ENCODE measurements at regions not wholly inside any gene's neighbourhood (a gene's known extent, or its start where the extent isn't known, plus 50 kb on each side); places are given as distances from the start of the nearest gene placed in this dataset.
"Not testable (repeated sequence)": the region's sequence is repeated elsewhere in the genome, so short reads cannot be mapped to it uniquely, and the experiment has no call there.

DNA sequence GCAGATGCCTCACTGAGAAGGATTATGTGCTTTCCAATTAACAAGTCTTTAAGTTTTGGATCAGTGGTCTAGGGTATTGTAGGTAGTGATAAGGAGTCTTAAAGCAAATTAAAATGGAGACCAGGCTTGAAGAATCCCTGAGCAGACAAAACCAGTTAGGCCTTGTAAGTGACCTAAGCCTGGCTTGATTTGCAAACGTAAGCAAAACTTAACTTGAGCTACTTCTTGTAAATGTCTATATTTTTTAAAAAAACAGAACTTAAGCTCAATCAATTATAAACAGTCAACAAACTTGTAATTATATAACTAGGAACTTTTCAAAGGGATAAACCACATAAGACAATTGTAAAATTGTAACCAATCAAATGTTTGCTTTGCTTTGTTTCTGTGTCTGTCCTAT is 72.7 kb upstream of the NALF2 start:
- TF ChIP-seq, protein P1, sequence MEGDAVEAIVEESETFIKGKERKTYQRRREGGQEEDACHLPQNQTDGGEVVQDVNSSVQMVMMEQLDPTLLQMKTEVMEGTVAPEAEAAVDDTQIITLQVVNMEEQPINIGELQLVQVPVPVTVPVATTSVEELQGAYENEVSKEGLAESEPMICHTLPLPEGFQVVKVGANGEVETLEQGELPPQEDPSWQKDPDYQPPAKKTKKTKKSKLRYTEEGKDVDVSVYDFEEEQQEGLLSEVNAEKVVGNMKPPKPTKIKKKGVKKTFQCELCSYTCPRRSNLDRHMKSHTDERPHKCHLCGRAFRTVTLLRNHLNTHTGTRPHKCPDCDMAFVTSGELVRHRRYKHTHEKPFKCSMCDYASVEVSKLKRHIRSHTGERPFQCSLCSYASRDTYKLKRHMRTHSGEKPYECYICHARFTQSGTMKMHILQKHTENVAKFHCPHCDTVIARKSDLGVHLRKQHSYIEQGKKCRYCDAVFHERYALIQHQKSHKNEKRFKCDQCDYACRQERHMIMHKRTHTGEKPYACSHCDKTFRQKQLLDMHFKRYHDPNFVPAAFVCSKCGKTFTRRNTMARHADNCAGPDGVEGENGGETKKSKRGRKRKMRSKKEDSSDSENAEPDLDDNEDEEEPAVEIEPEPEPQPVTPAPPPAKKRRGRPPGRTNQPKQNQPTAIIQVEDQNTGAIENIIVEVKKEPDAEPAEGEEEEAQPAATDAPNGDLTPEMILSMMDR (IDR thresholded peaks at IDR 0.05; ENCODE audit: low read depth, low read length): no peak
- no peak overlapping the region for H3K4me3 ChIP-seq (ENCODE audit: low read depth, low read length)

DNA sequence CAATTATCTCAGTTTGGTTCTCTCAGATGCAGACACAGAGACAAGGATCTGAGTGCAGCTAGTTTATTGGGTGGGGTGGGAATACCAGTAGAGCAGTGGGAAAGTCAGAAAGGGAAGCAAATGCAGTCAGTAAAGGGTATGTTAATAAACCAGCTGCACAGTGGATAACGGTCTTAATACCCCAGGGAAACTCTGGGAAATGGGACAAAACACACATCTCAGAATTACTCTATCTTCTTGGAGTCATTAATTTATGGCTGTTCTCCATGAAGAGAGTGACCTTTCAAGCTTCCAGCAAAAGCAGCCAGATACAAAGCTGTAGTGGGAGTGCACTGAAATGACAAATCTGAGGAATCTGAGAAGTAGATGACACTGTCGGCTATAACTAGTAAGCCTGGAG is 73.3 kb upstream of the NALF2 start:
- TF ChIP-seq, protein P1 (IDR thresholded peaks at IDR 0.05; ENCODE audit: low read depth, low read length): no peak
- H3K4me3 ChIP-seq (ENCODE audit: low read depth, low read length): no peak overlapping the region

DNA sequence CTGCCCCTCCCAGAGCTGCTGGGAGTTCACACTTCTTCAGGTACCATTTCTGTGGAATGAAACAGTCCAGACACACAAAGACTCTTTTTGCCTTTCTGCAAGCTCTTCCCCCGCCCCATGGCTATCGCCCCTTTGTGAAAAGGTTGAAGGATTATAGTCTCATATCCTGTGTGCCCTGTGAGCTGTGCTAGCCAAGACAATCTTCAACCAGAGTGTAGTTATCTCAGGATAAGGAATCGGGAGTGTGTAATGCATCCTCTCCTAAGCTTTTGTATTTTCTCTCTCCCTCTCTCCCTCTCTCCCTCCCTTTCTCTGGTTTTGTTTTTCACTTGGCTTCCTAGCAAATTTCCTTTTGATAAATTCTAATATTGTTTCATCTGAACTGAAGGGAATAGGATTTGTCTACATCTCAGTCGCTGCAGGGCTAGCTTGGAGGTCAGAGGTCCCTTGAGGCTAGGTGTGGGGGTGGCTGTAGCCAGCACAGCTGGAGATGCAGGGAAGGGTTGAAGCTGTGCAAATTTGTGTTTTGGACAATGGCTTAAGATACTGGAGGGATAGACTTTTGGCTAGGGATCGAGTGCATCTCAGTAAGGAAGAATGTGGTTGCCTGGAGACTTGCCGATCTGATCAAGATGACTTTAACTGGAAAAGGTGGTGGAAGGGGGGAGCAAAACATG is 74.6 kb upstream of the NALF2 start:
- H3K4me3 ChIP-seq (ENCODE audit: low read depth, low read length): no peak overlapping the region
- TF ChIP-seq, protein P1 (IDR thresholded peaks at IDR 0.05; ENCODE audit: low read depth, low read length): no peak

DNA sequence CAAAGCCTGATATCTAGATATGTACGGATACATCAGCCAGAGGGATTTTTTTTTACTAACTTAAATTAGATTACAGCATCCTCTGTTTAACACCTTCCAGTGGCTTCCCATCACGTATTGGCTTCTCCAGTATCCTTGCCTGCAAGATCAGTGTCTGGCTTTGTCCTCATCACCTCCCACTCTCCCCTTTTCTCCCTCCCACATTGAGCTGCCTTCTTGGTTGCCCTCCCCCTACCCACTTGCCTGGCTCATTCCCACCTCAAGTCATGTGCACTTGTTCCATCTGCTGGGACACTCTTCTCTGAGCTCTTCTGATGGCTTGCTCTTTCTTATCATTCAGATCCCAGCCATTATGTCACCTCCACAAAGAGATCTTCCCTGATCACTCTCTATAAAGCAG is 75.9 kb upstream of the NALF2 start:
- H3K4me3 ChIP-seq (ENCODE audit: low read depth, low read length): no peak overlapping the region
- TF ChIP-seq, protein P1 (IDR thresholded peaks at IDR 0.05; ENCODE audit: low read depth, low read length): no peak

DNA sequence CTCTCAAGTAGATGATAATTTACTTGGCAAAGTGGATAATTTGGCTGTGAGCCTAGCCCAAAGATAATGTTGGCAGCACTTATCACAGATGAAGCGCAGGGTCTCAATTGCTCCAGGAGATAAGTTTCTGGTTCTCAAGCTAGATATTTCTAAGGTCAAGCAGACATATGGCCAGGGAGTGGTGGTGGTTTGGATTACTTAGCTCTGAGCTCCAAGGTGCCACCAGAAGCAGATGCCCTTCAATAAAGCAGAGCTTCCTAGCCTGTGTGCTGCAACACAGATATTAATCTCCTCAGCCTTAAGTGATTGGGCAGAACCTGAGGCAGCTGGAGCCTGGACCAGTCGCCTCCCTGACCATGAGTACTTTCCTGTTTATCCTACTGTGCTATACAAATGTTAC is 79.2 kb upstream of the NALF2 start:
- TF ChIP-seq, protein P1 (IDR thresholded peaks at IDR 0.05; ENCODE audit: low read depth, low read length): no peak

DNA sequence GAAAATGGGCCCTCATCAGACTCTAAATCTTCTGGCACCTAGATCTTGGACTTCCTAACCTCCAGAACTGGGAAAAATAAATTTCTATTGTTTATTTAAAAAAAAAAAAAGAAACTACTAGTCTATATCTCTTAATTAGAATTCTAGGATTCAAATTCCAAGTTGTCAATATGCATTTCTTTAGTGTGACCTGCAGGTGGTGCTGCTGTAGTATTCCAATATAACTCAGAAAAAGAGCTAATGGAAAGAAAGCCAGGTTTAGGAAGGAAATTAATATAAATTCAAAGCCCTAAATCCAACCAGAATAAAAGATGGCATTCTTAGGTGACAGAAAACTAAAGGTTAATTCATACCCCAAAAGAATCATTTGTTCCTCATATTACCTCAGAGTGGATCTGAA is 80.0 kb upstream of the NALF2 start:
- TF ChIP-seq, protein P1 (IDR thresholded peaks at IDR 0.05; ENCODE audit: low read depth, low read length): no peak
- no peak overlapping the region for H3K4me3 ChIP-seq (ENCODE audit: low read depth, low read length)

More for the DNA sequence above, 79.2 kb upstream of the NALF2 start:
- H3K4me3 ChIP-seq (ENCODE audit: low read depth, low read length): no peak overlapping the region

DNA sequence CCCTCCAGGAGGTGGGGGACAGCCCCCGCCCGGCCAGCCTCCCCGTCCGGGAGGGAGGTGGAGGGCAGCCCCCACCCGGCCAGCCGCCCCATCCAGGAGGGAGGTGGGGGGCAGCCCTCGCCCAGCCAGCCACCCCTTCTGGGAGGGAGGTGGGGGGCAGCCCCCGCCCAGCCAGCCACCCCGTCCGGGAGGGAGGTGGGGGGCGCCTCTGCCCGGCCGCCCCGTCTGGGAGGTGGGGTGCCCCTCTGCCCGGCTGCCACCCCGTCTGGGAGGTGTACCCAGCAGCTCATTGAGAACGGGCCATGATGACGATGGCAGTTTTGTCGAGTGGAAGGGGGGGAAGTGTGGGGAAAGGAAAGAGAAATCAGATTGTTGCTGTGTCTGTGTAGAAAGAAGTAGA is 81.9 kb upstream of the NALF2 start:
- not testable (repeated sequence) for H3K4me3 ChIP-seq (ENCODE audit: low read depth, low read length)

DNA sequence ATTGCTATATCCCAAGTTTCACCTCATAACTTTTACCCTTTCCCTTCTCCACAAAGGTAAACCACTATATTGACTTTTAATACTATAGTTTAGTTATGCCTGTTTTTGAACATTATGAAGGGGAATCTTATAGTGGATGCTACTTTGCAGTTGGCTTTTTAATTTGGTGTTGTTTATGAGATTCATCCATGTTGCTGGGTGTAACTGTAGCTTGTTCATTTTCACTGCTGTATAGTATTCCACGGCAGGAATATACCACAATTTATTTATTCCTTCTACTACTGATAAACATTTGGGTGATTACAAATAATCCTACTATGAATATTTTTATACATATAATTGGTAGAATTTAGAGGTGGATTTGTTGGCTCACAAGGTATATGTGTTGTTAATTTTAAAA is 88.4 kb upstream of the NALF2 start:
- H3K4me3 ChIP-seq (ENCODE audit: low read depth, low read length): no peak overlapping the region
- TF ChIP-seq, protein P1 (IDR thresholded peaks at IDR 0.05; ENCODE audit: low read depth, low read length): no peak
